ENCODE measurements at regions not wholly inside any gene's neighbourhood (a gene's known extent, or its start where the extent isn't known, plus 50 kb on each side); places are given as distances from the start of the nearest gene placed in this dataset.

DNA sequence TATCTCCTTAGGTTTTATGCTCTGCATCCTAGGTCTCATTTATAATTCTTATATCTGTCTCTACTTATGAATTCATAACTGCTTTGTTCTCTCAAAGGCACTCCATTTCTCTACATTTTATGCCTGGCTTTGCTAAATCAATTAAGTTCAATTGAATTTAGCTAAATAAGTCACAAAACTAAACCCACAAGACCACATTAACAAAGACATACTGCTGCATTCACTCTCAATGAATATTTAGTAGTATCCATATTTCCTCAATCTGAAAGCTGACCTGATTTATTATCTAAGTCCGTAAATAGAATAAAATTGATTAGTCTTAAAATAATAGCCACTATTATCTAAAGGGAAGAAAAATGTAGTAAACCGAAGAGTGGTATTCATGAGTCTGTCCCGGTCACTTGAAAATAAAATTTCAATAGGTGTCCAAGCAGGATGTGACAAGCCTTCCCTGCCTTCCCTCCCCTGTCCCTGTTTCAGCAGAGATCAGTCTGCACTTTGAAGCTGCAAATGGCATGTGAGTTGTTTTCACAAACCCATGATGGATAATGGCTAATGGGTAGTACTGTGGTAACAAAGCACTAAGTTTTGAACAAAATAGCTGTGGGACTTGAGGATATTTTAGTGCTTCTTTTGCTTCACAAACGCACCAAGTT lies 295.0 kb upstream of the NCAM2 start (continued):
- TF ChIP-seq EZH2 (IDR thresholded peaks at IDR 0.05; ENCODE audit: borderline replicate concordance, low read depth, low read length) (no peak), HMGN3 (IDR thresholded peaks at IDR 0.05; ENCODE audit: borderline replicate concordance, extremely low read depth, insufficient read length, low read depth, low read length) (no peak), ARNT (IDR thresholded peaks at IDR 0.05) (no peak), ETV1 (tag; conservative IDR thresholded peaks at IDR 0.05; ENCODE audit: low read depth) (no peak), KDM2B (CRISPR knock-in tag; IDR thresholded peaks at IDR 0.05) (no peak), TFAM (CRISPR knock-in tag; conservative IDR thresholded peaks at IDR 0.05) (no peak), RBM15 (IDR thresholded peaks at IDR 0.05; ENCODE audit: insufficient read depth, low read length) (no peak)
- TF ChIP-seq, protein P1, sequence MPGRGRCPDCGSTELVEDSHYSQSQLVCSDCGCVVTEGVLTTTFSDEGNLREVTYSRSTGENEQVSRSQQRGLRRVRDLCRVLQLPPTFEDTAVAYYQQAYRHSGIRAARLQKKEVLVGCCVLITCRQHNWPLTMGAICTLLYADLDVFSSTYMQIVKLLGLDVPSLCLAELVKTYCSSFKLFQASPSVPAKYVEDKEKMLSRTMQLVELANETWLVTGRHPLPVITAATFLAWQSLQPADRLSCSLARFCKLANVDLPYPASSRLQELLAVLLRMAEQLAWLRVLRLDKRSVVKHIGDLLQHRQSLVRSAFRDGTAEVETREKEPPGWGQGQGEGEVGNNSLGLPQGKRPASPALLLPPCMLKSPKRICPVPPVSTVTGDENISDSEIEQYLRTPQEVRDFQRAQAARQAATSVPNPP (IDR thresholded peaks at IDR 0.05; ENCODE audit: borderline replicate concordance, insufficient read depth, insufficient read length), result no peak

DNA sequence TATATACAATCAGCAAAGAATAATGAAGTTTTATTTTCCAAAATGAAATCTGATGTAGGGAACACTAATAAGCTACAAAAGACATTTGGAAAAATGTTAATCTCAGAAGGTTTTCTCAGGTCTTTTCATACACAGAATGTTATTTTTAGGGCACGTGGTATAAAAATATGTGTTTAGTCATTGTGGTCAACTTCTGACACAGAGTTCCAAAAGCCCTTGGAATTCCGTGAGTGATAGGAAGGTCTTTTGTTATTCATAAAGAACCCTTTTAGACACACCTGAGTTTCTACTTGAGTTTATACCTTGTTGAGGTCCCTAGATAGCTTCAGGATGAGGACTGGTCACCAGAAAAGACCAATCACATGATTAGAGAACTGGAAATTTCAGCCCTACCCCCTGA lies 277.6 kb upstream of the NCAM2 start:
- WGBS (ENCODE audit: insufficient coverage, low coverage, missing lambda C conversion rate), result 2% methylated on average over 2 of the region's 2 CpGs
- H3K9ac ChIP-seq (ENCODE audit: insufficient read depth in 1 of 2, low read depth in 2 of 2, low read length in 2 of 2), result no peak overlapping the region
- H4K20me1 ChIP-seq (replicated peaks; ENCODE audit: control insufficient read depth, insufficient read depth, low read length), result no peaks in the 10 kb centered on the region
- H2AFZ ChIP-seq (ENCODE audit: low read depth, low read length), result no peak overlapping the region
- H3K9me3 ChIP-seq (replicated peaks; ENCODE audit: control insufficient read depth, insufficient read depth, low read depth, low read length), result no peaks in the 10 kb centered on the region
- ChIA-PET CTCF (ENCODE audit: low intra/inter-chr PET ratio) (no interaction called here), POLR2A (no interaction called here)
- in situ Hi-C loops (cut with MboI) (no loop called here), intact Hi-C loops (cut with micrococcal nuclease) (no loop called here)
- H3K27ac ChIP-seq (ENCODE audit: extremely low read depth, low read depth, low read length), result no peak overlapping the region
- no peaks in the 10 kb centered on the region for H3K4me1 ChIP-seq (replicated peaks in 1 of 2; ENCODE audit: control insufficient read depth in 2 of 2, insufficient read depth in 2 of 2, low read length in 2 of 2)
- H3K9me1 ChIP-seq (ENCODE audit: control insufficient read depth, insufficient read depth, low read length), result no peaks in the 10 kb centered on the region
- ATAC-seq (no peak), DNase-seq (ENCODE audit: extremely low read depth in 1 of 4, low spot score in 3 of 4) (no peak), FAIRE-seq (no peak)
- no peaks in the 10 kb centered on the region for H3K79me2 ChIP-seq (ENCODE audit: control insufficient read depth, insufficient read depth, low read length)
- no peaks in the 10 kb centered on the region for H3K27me3 ChIP-seq (ENCODE audit: control insufficient read depth in 2 of 2, insufficient read depth in 2 of 2, low read length in 2 of 2)
- H3K4me3 ChIP-seq, result no peak overlapping the region
- H3K36me3 ChIP-seq (ENCODE audit: control insufficient read depth, insufficient read depth, low read length), result no peaks in the 10 kb centered on the region
- no TSS peak for BruUV-seq (replicated peaks)
- no peak overlapping the region for H3K4me2 ChIP-seq (ENCODE audit: insufficient read depth, low read length)
- TF ChIP-seq FUS (optimal IDR thresholded peaks at IDR 0.05; ENCODE audit: low read depth, low read length), result no peak
- TF ChIP-seq RNF2 (IDR thresholded peaks at IDR 0.05), result no peak
- no peak for TF ChIP-seq SRF (CRISPR knock-in tag; IDR thresholded peaks at IDR 0.05)
- no peak for TF ChIP-seq ZNF592 (IDR thresholded peaks at IDR 0.05)
- no peak for TF ChIP-seq ARID1B (IDR thresholded peaks at IDR 0.05)
- no peak for TF ChIP-seq TEAD1 (CRISPR knock-in tag; IDR thresholded peaks at IDR 0.05)
- TF ChIP-seq, protein P2, sequence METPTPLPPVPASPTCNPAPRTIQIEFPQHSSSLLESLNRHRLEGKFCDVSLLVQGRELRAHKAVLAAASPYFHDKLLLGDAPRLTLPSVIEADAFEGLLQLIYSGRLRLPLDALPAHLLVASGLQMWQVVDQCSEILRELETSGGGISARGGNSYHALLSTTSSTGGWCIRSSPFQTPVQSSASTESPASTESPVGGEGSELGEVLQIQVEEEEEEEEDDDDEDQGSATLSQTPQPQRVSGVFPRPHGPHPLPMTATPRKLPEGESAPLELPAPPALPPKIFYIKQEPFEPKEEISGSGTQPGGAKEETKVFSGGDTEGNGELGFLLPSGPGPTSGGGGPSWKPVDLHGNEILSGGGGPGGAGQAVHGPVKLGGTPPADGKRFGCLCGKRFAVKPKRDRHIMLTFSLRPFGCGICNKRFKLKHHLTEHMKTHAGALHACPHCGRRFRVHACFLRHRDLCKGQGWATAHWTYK (CRISPR knock-in tag; IDR thresholded peaks at IDR 0.05), result no peak

All from K562 (cell line).